GM12865 (cell line): ENCODE measurements at regions not wholly inside any gene's neighbourhood (a gene's known extent, or its start where the extent isn't known, plus 50 kb on each side); places are given as distances from the start of the nearest gene placed in this dataset.

Experiments used
- DNase-seq: peaks from one replicate; pipeline ENCODE4 v3.0.0; 2010; ENCODE audit warnings: low read depth
- H3K4me3 ChIP-seq: 2 replicates; pipeline ENCODE4 v1.5.1; 2011; ENCODE audit warnings: mild to moderate bottlenecking, low read depth, low read length, control low read depth
- CTCF ChIP-seq: IDR thresholded peaks from 2 replicates; pipeline ENCODE4 v1.5.1; 2011; ENCODE audit warnings: low read length, control low read depth, low read depth, inconsistent platforms; ENCODE audit not compliant: insufficient read depth; ENCODE audit errors: missing control alignments

GRCh38 chr7:144941127-144941526, 105.3 kb upstream of the TPK1 start:
- H3K4me3 ChIP-seq = no peak overlapping the region
- TF ChIP-seq CTCF = no peak
- no peak for DNase-seq

- DNase-seq = no peak
- H3K4me3 ChIP-seq = no peak overlapping the region
- TF ChIP-seq CTCF = no peak
Observed at GRCh38 chr7:144937199-144937598, 101.3 kb upstream of the TPK1 start.

GRCh38 chr7:144936314-144936713, 100.5 kb upstream of the TPK1 start:
- no peak for TF ChIP-seq CTCF
- no peak for DNase-seq

GRCh38 chr7:144910411-144910810, 74.6 kb upstream of the TPK1 start:
- TF ChIP-seq CTCF = no peak
- H3K4me3 ChIP-seq = no peak overlapping the region
- DNase-seq = no peak

More at GRCh38 chr7:144936314-144936713, 100.5 kb upstream of the TPK1 start:
- no peak overlapping the region for H3K4me3 ChIP-seq

GRCh38 chr7:144908943-144909556, 73.2 kb upstream of the TPK1 start:
- TF ChIP-seq CTCF = no peak
- no peak overlapping the region for H3K4me3 ChIP-seq
- DNase-seq = no peak

GRCh38 chr7:144908324-144908723, 72.5 kb upstream of the TPK1 start:
- no peak overlapping the region for H3K4me3 ChIP-seq
- TF ChIP-seq CTCF = no peak
- no peak for DNase-seq

- no peak for TF ChIP-seq CTCF
- H3K4me3 ChIP-seq = no peak overlapping the region
- peak; percentile 38 for DNase-seq
Observed at GRCh38 chr7:144907577-144907976, 71.7 kb upstream of the TPK1 start.
